ENCODE measurements at regions not wholly inside any gene's neighbourhood (a gene's known extent, or its start where the extent isn't known, plus 50 kb on each side); places are given as distances from the start of the nearest gene placed in this dataset.

- H3K27me3 ChIP-seq, result no peaks in the 10 kb centered on the region
- DNase-seq, result no peak
- H3K4me1 ChIP-seq, result no peaks in the 10 kb centered on the region
- no peaks in the 10 kb centered on the region for H3K9me3 ChIP-seq
- TF ChIP-seq, protein P1, sequence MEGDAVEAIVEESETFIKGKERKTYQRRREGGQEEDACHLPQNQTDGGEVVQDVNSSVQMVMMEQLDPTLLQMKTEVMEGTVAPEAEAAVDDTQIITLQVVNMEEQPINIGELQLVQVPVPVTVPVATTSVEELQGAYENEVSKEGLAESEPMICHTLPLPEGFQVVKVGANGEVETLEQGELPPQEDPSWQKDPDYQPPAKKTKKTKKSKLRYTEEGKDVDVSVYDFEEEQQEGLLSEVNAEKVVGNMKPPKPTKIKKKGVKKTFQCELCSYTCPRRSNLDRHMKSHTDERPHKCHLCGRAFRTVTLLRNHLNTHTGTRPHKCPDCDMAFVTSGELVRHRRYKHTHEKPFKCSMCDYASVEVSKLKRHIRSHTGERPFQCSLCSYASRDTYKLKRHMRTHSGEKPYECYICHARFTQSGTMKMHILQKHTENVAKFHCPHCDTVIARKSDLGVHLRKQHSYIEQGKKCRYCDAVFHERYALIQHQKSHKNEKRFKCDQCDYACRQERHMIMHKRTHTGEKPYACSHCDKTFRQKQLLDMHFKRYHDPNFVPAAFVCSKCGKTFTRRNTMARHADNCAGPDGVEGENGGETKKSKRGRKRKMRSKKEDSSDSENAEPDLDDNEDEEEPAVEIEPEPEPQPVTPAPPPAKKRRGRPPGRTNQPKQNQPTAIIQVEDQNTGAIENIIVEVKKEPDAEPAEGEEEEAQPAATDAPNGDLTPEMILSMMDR (IDR thresholded peaks at IDR 0.05), result no peak
- TF ChIP-seq POLR2A (IDR thresholded peaks at IDR 0.05), result no peak
- no peak overlapping the region for H3K4me3 ChIP-seq
- H3K27ac ChIP-seq, result no peak overlapping the region
- H3K36me3 ChIP-seq, result no peaks in the 10 kb centered on the region
These were observed 186.9 kb upstream of the TMPO start for GRCh38 chr12:98328467-98328866.

DNA sequence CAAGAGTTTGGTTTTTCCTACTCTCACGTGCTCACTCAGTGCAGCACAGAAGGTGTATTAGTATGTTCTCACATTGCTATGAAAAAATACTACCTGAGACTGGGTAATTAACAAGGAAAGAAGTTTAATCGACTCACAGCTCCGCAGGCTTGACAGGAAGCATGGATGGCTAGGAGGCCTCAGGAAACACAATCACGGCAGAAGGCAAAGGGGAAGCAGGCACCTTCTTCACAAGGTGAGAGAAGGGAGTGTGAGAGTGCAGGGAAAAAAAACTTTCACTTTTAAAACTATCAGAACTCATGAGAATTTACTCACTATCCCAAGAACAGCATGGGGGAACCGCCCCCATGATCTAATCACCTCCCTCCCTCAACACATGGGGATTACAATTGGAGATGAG lies 185.8 kb upstream of the TMPO start:
- H3K36me3 ChIP-seq, result no peaks in the 10 kb centered on the region
- no peak for DNase-seq
- H3K4me3 ChIP-seq, result no peak overlapping the region
- TF ChIP-seq POLR2A (IDR thresholded peaks at IDR 0.05), result no peak
- no peaks in the 10 kb centered on the region for H3K27me3 ChIP-seq
- no peak overlapping the region for H3K27ac ChIP-seq
- no peaks in the 10 kb centered on the region for H3K4me1 ChIP-seq
- no peaks in the 10 kb centered on the region for H3K9me3 ChIP-seq

DNA sequence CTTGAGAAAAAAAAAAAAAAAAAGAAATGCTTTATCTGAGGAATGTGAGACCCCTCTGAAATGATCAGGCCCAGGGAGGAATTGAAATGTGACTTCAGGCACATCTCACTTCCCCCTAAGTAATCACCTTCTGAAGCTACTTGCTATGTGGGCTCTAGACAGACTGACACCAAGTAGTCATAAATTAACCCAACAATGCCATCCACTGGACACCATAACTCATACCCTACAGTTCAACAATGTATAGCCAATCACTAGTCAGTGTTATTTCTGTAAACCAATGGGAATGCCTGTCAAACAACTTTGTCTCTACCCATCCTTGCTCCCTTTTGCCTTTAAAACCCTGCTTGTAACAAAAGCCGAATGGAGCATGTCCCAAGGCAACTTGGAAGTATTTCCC lies 182.7 kb upstream of the TMPO start:
- DNase-seq, result no peak
- no peaks in the 10 kb centered on the region for H3K9me3 ChIP-seq
- TF ChIP-seq POLR2A (IDR thresholded peaks at IDR 0.05), result no peak
- TF ChIP-seq, protein P1 (IDR thresholded peaks at IDR 0.05), result no peak

DNA sequence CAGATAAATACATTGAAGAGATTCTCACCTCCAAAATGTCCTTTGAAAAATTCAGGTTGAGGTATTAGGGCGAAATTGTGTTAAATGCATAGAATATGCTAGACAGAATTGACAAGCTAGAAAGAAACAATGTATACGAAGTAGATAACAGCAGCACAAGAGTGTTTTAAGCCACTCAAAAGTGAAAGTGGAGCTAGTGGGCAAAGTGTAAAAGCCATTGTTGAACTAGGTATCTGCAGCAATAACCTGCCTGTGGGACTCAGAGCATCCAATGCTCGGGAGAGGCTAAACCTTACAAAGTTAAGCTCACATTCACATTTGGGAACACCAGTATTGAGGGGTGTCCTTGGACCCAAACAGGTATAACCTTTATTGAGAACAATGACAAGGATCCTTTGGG lies 180.6 kb upstream of the TMPO start:
- Histone ChIP-seq H3K4me3 (no peak overlapping the region), H3K9me3 (no peaks in the 10 kb centered on the region), H3K36me3 (no peaks in the 10 kb centered on the region), H3K27ac (no peak overlapping the region), H3K4me1 (no peaks in the 10 kb centered on the region), H3K27me3 (no peaks in the 10 kb centered on the region)
- no peak for DNase-seq
- TF ChIP-seq, protein P1 (IDR thresholded peaks at IDR 0.05), result no peak
- TF ChIP-seq POLR2A (IDR thresholded peaks at IDR 0.05), result no peak

More for the DNA sequence above, 182.7 kb upstream of the TMPO start:
- Histone ChIP-seq H3K4me1 (no peaks in the 10 kb centered on the region), H3K36me3 (no peaks in the 10 kb centered on the region), H3K4me3 (no peak overlapping the region), H3K27ac (no peak overlapping the region), H3K27me3 (no peaks in the 10 kb centered on the region)

GRCh38 chr12:98341026-98341425 lies 174.4 kb upstream of the TMPO start:
- H3K27me3 ChIP-seq, result no peaks in the 10 kb centered on the region
- H3K4me1 ChIP-seq, result no peaks in the 10 kb centered on the region
- no peak for DNase-seq
- TF ChIP-seq, protein P1 (IDR thresholded peaks at IDR 0.05), result no peak
- no peak for TF ChIP-seq POLR2A (IDR thresholded peaks at IDR 0.05)
- H3K9me3 ChIP-seq, result no peaks in the 10 kb centered on the region
- no peak overlapping the region for H3K27ac ChIP-seq
- H3K4me3 ChIP-seq, result no peak overlapping the region
- no peaks in the 10 kb centered on the region for H3K36me3 ChIP-seq

- no peak overlapping the region for H3K27ac ChIP-seq
- no peak for DNase-seq
- no peak overlapping the region for H3K4me3 ChIP-seq
- no peaks in the 10 kb centered on the region for H3K27me3 ChIP-seq
- no peaks in the 10 kb centered on the region for H3K9me3 ChIP-seq
- no peak for TF ChIP-seq POLR2A (IDR thresholded peaks at IDR 0.05)
- TF ChIP-seq, protein P1 (IDR thresholded peaks at IDR 0.05), result no peak
- no peaks in the 10 kb centered on the region for H3K4me1 ChIP-seq
- H3K36me3 ChIP-seq, result no peaks in the 10 kb centered on the region
These were observed 173.7 kb upstream of the TMPO start for GRCh38 chr12:98341732-98342131.

Measured in Peyer's patch (tissue), 4 donors.